H1 (cell line): ENCODE measurements at regions not wholly inside any gene's neighbourhood (a gene's known extent, or its start where the extent isn't known, plus 50 kb on each side); places are given as distances from the start of the nearest gene placed in this dataset.
A peak's percentile ranks its signal among the peaks of the same experiment; 100 is the strongest.

ENCODE experiments used
- CTCF ChIA-PET: fragments of 300-600 bp; sonication (Branson Sonifier 250); formaldehyde crosslinking; loops from one replicate; lab custom pipeline; 2021; ENCODE audit not compliant: partially characterized antibody; lab: Charles Lee
- POLR2A ChIA-PET: fragments of 300-600 bp; sonication (Branson Sonifier 250); formaldehyde crosslinking; loops from one replicate; lab custom pipeline; 2021; ENCODE audit warnings: inconsistent platforms; ENCODE audit not compliant: partially characterized antibody; lab: Charles Lee
- DNase-seq, 2 experiments: peaks; one replicate each; pipeline versions ENCODE4 v3.0.0 to v3.0.0-alpha.2; 2010 to 2022; ENCODE audit warnings: low spot score in 2 of 2, low read depth in 1 of 2, mixed read lengths in 1 of 2
- FAIRE-seq: peaks from 2 replicates; lab custom pipeline; 2011; peaks lifted over from hg19 to GRCh38; lab: Jason Lieb, UNC
- H2AFZ ChIP-seq: 2 replicates; pipeline ENCODE4 v1.8.1; 2012; ENCODE audit warnings: low read length, inconsistent platforms
- H2AK5ac ChIP-seq: 2 replicates; pipeline ENCODE4 v1.6.1; 2013; ENCODE audit warnings: low read depth, low read length
- H2BK120ac ChIP-seq: replicated peaks from 2 replicates; pipeline ENCODE3; 2013; ENCODE audit warnings: low read depth, low read length, inconsistent platforms
- H2BK12ac ChIP-seq: 2 replicates; pipeline ENCODE4 v1.6.1; 2013; ENCODE audit warnings: low read depth, low read length
- H2BK15ac ChIP-seq: 2 replicates; pipeline ENCODE4 v1.6.1; 2013; ENCODE audit warnings: low read length
- H2BK20ac ChIP-seq: 2 replicates; pipeline ENCODE4 v1.6.1; 2013; ENCODE audit warnings: low read length
- H2BK5ac ChIP-seq: 2 replicates; pipeline ENCODE4 v1.6.1; 2013; ENCODE audit warnings: low read depth, low read length
- H3K14ac ChIP-seq: 2 replicates; pipeline ENCODE4 v1.6.1; 2013; ENCODE audit warnings: inconsistent platforms; ENCODE audit not compliant: insufficient read length
- H3K18ac ChIP-seq: 2 replicates; pipeline ENCODE4 v1.6.1; 2013; ENCODE audit warnings: low read length; ENCODE audit errors: extremely low read depth
- H3K23ac ChIP-seq: 2 replicates; pipeline ENCODE4 v1.6.1; 2013; ENCODE audit warnings: inconsistent platforms; ENCODE audit not compliant: insufficient read length
- H3K23me2 ChIP-seq: 2 replicates; pipeline ENCODE4 v1.6.1; 2013; ENCODE audit warnings: low read depth, low read length
- H3K27ac ChIP-seq: 2 replicates; pipeline ENCODE4 v1.6.1; 2011; ENCODE audit warnings: low read depth, low read length, inconsistent platforms
- H3K27me3 ChIP-seq, 4 experiments: replicated peaks in 1 of 4; 1 replicate in 1 of 4; 2 replicates in 3 of 4; pipeline versions ENCODE4 v1.6.1 to v1.8.1; 2011 to 2013; ENCODE audit warnings: low read length in 3 of 4, mild to moderate bottlenecking in 3 of 4, inconsistent platforms in 2 of 4, mixed read lengths in 2 of 4, moderate library complexity in 1 of 4; ENCODE audit not compliant: control insufficient read depth in 3 of 4, insufficient read depth in 3 of 4; ENCODE audit errors: extremely low read depth in 1 of 4
- H3K36me3 ChIP-seq, 4 experiments: 2 replicates each; pipeline versions ENCODE4 v1.6.1 to v1.8.1; 2011 to 2013; ENCODE audit warnings: mild to moderate bottlenecking in 4 of 4, low read length in 3 of 4, moderate library complexity in 2 of 4, control low read depth in 1 of 4, inconsistent platforms in 1 of 4; ENCODE audit not compliant: insufficient read depth in 4 of 4, control insufficient read depth in 2 of 4
- H3K4ac ChIP-seq: replicated peaks from 2 replicates; pipeline ENCODE3; 2013; ENCODE audit warnings: low read length, low read depth, mixed read lengths, inconsistent platforms; ENCODE audit not compliant: insufficient read length
- H3K4me1 ChIP-seq, 4 experiments: replicated peaks in 1 of 4; 1 replicate in 1 of 4; 2 replicates in 3 of 4; pipeline versions ENCODE4 v1.6.1 to v1.8.1; 2011 to 2013; ENCODE audit warnings: low read length in 3 of 4, inconsistent platforms in 2 of 4, mixed read lengths in 1 of 4; ENCODE audit not compliant: insufficient read depth in 4 of 4, control insufficient read depth in 3 of 4
- H3K4me2 ChIP-seq, 2 experiments: 2 replicates each; pipeline versions ENCODE4 v1.6.1 to v1.8.1; 2011 to 2013; ENCODE audit warnings: low read depth in 2 of 2, low read length in 2 of 2, control low read depth in 1 of 2, inconsistent platforms in 1 of 2, mild to moderate bottlenecking in 1 of 2; ENCODE audit not compliant: insufficient read depth in 1 of 2
- H3K4me3 ChIP-seq, 4 experiments: fragments of 200-600, 300-600 bp in 1 of 4; sonication (generic), shearing (Covaris generic), sonication (Bioruptor Twin) in 1 of 4; 2 replicates each; pipeline versions ENCODE4 v1.5.1 to v1.8.1; 2011 to 2016; ENCODE audit warnings: low read length in 4 of 4, low read depth in 3 of 4, control low read depth in 2 of 4, inconsistent platforms in 2 of 4, mild to moderate bottlenecking in 2 of 4, mixed read lengths in 1 of 4, moderate library complexity in 1 of 4; ENCODE audit not compliant: insufficient read depth in 2 of 4; ENCODE audit errors: extremely low read depth in 1 of 4
- H3K56ac ChIP-seq: replicated peaks from 2 replicates; pipeline ENCODE3; 2013; ENCODE audit warnings: low read depth, mild to moderate bottlenecking, mixed read lengths, low read length, inconsistent platforms; ENCODE audit not compliant: insufficient read length
- H3K79me1 ChIP-seq: 2 replicates; pipeline ENCODE4 v1.6.1; 2013; ENCODE audit warnings: low read depth, low read length, control low read depth
- H3K79me2 ChIP-seq, 2 experiments: 2 replicates each; pipeline versions ENCODE4 v1.6.1 to v1.8.1; 2012 to 2013; ENCODE audit warnings: low read length in 2 of 2, mild to moderate bottlenecking in 2 of 2, inconsistent platforms in 1 of 2; ENCODE audit not compliant: insufficient read depth in 2 of 2, control insufficient read depth in 1 of 2
- H3K9ac ChIP-seq, 4 experiments: replicated peaks in 1 of 4; 1 replicate in 1 of 4; 2 replicates in 3 of 4; pipeline versions ENCODE4 v1.6.1 to v1.8.1; 2011 to 2013; ENCODE audit warnings: low read depth in 3 of 4, low read length in 3 of 4, control low read depth in 2 of 4, mild to moderate bottlenecking in 2 of 4, moderate library complexity in 2 of 4, inconsistent platforms in 1 of 4; ENCODE audit errors: extremely low read depth in 1 of 4
- H3K9me3 ChIP-seq, 2 experiments: 2 replicates each; pipeline versions ENCODE4 v1.6.1 to v1.8.1; 2012 to 2013; ENCODE audit warnings: mild to moderate bottlenecking in 2 of 2, moderate library complexity in 2 of 2, control low read depth in 1 of 2, inconsistent platforms in 1 of 2, low read depth in 1 of 2, low read length in 1 of 2, mixed read lengths in 1 of 2; ENCODE audit not compliant: insufficient read depth in 2 of 2
- H4K20me1 ChIP-seq, 2 experiments: replicated peaks in 1 of 2; 2 replicates each; pipeline versions ENCODE3 to v1.8.1; 2011 to 2013; ENCODE audit warnings: inconsistent platforms in 2 of 2, low read length in 2 of 2, mild to moderate bottlenecking in 1 of 2; ENCODE audit not compliant: insufficient read depth in 2 of 2, control insufficient read depth in 1 of 2
- H4K5ac ChIP-seq: 2 replicates; pipeline ENCODE4 v1.6.1; 2013; ENCODE audit warnings: low read length, low read depth, mixed read lengths, inconsistent platforms; ENCODE audit not compliant: insufficient read length
- H4K8ac ChIP-seq: 2 replicates; pipeline ENCODE4 v1.8.0; 2013; ENCODE audit warnings: mild to moderate bottlenecking, moderate library complexity, low read length, inconsistent platforms; ENCODE audit not compliant: insufficient read depth; ENCODE audit errors: extremely low read depth
- H4K91ac ChIP-seq: replicated peaks from 2 replicates; pipeline ENCODE3; 2013; ENCODE audit warnings: low read length, mixed read lengths, inconsistent platforms; ENCODE audit not compliant: insufficient read length
- ASH2L ChIP-seq: fragments of 200-600, 300-600 bp; sonication (generic); IDR thresholded peaks from one replicate; pipeline ENCODE4 v1.7.1; 2017; ENCODE audit warnings: low read length
- ATF3 ChIP-seq: IDR thresholded peaks from 2 replicates; pipeline ENCODE4 v1.6.1; 2011; ENCODE audit warnings: low read depth, mild to moderate bottlenecking, low read length; ENCODE audit not compliant: insufficient read depth
- BCL11A ChIP-seq, 2 experiments: IDR thresholded peaks; one replicate each; pipeline ENCODE4 v1.6.1; 2011; ENCODE audit warnings: low read depth in 2 of 2, low read length in 2 of 2, mild to moderate bottlenecking in 2 of 2
- CHD2 ChIP-seq: IDR thresholded peaks from 2 replicates; pipeline ENCODE4 v1.6.1; 2012; ENCODE audit warnings: low read length, improper control_type of control experiment
- KDM4A ChIP-seq: IDR thresholded peaks from one replicate; pipeline ENCODE4 v1.7.1; 2012; ENCODE audit warnings: low read depth, mild to moderate bottlenecking, moderate library complexity, low read length, inconsistent platforms; ENCODE audit not compliant: severe bottlenecking
- RFX5 ChIP-seq: IDR thresholded peaks from 2 replicates; pipeline ENCODE4 v1.6.1; 2011; ENCODE audit warnings: low read depth, low read length, improper control_type of control experiment, borderline replicate concordance
- SAP30 ChIP-seq: fragments of 300-600 bp; sonication (generic); IDR thresholded peaks from 2 replicates; pipeline ENCODE4 v1.7.1; 2012; ENCODE audit warnings: low read length, moderate library complexity, mild to moderate bottlenecking, inconsistent platforms; ENCODE audit not compliant: insufficient read depth, insufficient replicate concordance
- SIN3A ChIP-seq, 2 experiments: IDR thresholded peaks in 1 of 2; conservative IDR thresholded peaks in 1 of 2; 2 replicates each; pipeline ENCODE4 v1.6.1; 2011 to 2012; ENCODE audit warnings: low read length in 2 of 2, improper control_type of control experiment in 1 of 2, low read depth in 1 of 2, mild to moderate bottlenecking in 1 of 2
- TEAD4 ChIP-seq: IDR thresholded peaks from 2 replicates; pipeline ENCODE4 v1.6.1; 2012; ENCODE audit warnings: low read depth, low read length, inconsistent platforms, mixed read lengths
- WGBS, 2 experiments: shearing (Covaris generic) in 1 of 2; methylation state at CpG; one replicate each; pipeline versions ENCODE4 v1.1.6 to v1.1.7; 2013 to 2015; ENCODE audit warnings: low lambda C conversion rate in 2 of 2, mixed read lengths in 2 of 2, inconsistent platforms in 1 of 2, low coverage in 1 of 2, missing lambda C conversion rate in 1 of 2; ENCODE audit not compliant: insufficient replicate concordance in 2 of 2, insufficient coverage in 1 of 2, insufficient read length in 1 of 2; ENCODE audit errors: extremely low coverage in 1 of 2, missing lambda C conversion rate in 1 of 2; 5-methylcytosine and 5-hydroxymethylcytosine counted together

GRCh38 chr6:106849120-106849519, 125.4 kb downstream of the CD24 start:
- no peak overlapping the region for H3K18ac ChIP-seq
- H3K4me2 ChIP-seq, result no peak overlapping the region
- H3K23ac ChIP-seq, result no peak overlapping the region
- H3K4me3 ChIP-seq, result no peak overlapping the region
- no peaks in the 10 kb centered on the region for H3K36me3 ChIP-seq
- CTCF ChIA-PET, result interaction anchor here (1.3 kb wide), 1 partner anchor 33 kb away, joined by 3 read pairs; no protein-coding TSS in a partner anchor
- H3K79me2 ChIP-seq, result no peaks in the 10 kb centered on the region
- H3K79me1 ChIP-seq, result no peaks in the 10 kb centered on the region
- H3K27ac ChIP-seq, result no peak overlapping the region
- no peak overlapping the region for H4K5ac ChIP-seq
- 100% methylated on average over 3 of the region's 3 CpGs; no CpG with 5 or more reads in 1 of the 2 experiments for WGBS, 2 experiments
- no peak overlapping the region for H3K9ac ChIP-seq
- no peak overlapping the region for H2BK12ac ChIP-seq
- no peak overlapping the region for H2BK120ac ChIP-seq
- no peaks in the 10 kb centered on the region for H3K27me3 ChIP-seq
- no peak overlapping the region for H3K4ac ChIP-seq
- H2BK15ac ChIP-seq, result no peak overlapping the region
- no peak overlapping the region for H2BK5ac ChIP-seq
- H3K4me1 ChIP-seq, result no peaks in the 10 kb centered on the region; a peak in 1 of 7 replicates
- peaks cover 14% of the 10 kb centered on the region in 2 experiments for H3K9me3 ChIP-seq
- no peak overlapping the region for H2AFZ ChIP-seq
- H4K20me1 ChIP-seq, result no peaks in the 10 kb centered on the region
- POLR2A ChIA-PET, result no interaction called here
- FAIRE-seq (no peak), DNase-seq (peak in 1 of 2 experiments; percentile 22)
- H2AK5ac ChIP-seq, result no peak overlapping the region
- H4K8ac ChIP-seq, result no peak overlapping the region
- no peaks in the 10 kb centered on the region for H3K23me2 ChIP-seq
- no peak overlapping the region for H4K91ac ChIP-seq
- TF ChIP-seq SIN3A (conservative IDR thresholded peaks at IDR 0.05 in 1 of 2, IDR thresholded peaks at IDR 0.05 in 1 of 2; ENCODE audit: low read depth in 1 of 2, low read length in 2 of 2), result no peak
- no peak for TF ChIP-seq ASH2L
- TF ChIP-seq ATF3, result no peak
- no peak for TF ChIP-seq BCL11A (IDR thresholded peaks at IDR 0.05; ENCODE audit: low read depth in 2 of 2, low read length in 2 of 2)
- TF ChIP-seq RFX5, result no peak
- TF ChIP-seq CHD2, result no peak
- no peak for TF ChIP-seq SAP30
- no peak for TF ChIP-seq KDM4A
- TF ChIP-seq TEAD4, result no peak
- H3K14ac ChIP-seq, result no peak overlapping the region
- no peak overlapping the region for H2BK20ac ChIP-seq
- no peak overlapping the region for H3K56ac ChIP-seq
